HFFc6 (cell line): ENCODE measurements at regions not wholly inside any gene's neighbourhood (a gene's known extent, or its start where the extent isn't known, plus 50 kb on each side); places are given as distances from the start of the nearest gene placed in this dataset.

Experiments used
- DNase-seq: peaks from one replicate; pipeline ENCODE4 v3.0.0-alpha.2; 2018
- H3K27ac Mint-ChIP-seq: 2 replicates; pipeline ENCODE4 v1.8.0; 2020; ENCODE audit warnings: mild to moderate bottlenecking, mixed read lengths
- H3K27me3 Mint-ChIP-seq: 2 replicates; pipeline ENCODE4 v1.8.0; 2021; ENCODE audit warnings: mild to moderate bottlenecking, moderate library complexity, mixed read lengths; ENCODE audit not compliant: insufficient read depth
- H3K36me3 Mint-ChIP-seq: 2 replicates; pipeline ENCODE4 v1.8.0; 2021; ENCODE audit warnings: low read depth, mixed read lengths
- H3K4me1 Mint-ChIP-seq: 2 replicates; pipeline ENCODE4 v1.8.0; 2020; ENCODE audit warnings: low read depth, mixed read lengths
- H3K4me3 Mint-ChIP-seq: 2 replicates; pipeline ENCODE4 v1.8.0; 2020; ENCODE audit warnings: mild to moderate bottlenecking, moderate library complexity, mixed read lengths
- H3K9me3 Mint-ChIP-seq: 2 replicates; pipeline ENCODE4 v1.8.0; 2020; ENCODE audit warnings: mild to moderate bottlenecking, mixed read lengths
- CTCF ChIP-seq: fragments of 200-600 bp; sonication (generic); IDR thresholded peaks from 2 replicates; pipeline ENCODE4 v1.5.0; 2021; ENCODE audit warnings: antibody characterized with exemption, mild to moderate bottlenecking

DNA sequence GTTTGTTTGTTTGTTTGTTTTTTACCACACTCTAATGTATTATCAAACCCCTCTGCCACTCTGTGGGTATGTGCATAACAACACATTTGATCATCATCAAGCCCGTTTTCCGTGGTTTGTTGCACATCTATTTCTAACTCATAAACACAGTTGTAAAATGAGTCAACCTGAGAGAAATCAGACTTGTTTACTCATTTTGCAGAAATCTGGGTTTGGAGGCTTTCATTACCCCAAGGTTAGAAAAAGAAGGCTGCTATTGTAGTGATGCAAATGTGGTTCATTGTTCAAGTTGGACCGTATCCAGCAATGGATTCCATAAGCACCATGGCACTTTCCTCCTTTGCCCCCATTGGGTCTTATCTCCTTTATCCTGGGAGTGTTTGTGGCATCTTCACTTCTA is 353.2 kb upstream of the SOX2 start:
- Mint-ChIP-seq H3K9me3 (peaks cover 48% of the 10 kb centered on the region), H3K36me3 (peaks cover 11% of the 10 kb centered on the region; the same call in 1 of the 2 replicates), H3K27ac (no peak overlapping the region), H3K27me3 (no peaks in the 10 kb centered on the region; the same call in 1 of the 2 replicates), H3K4me1 (no peaks in the 10 kb centered on the region), H3K4me3 (no peak overlapping the region)
- no peak for TF ChIP-seq CTCF
- DNase-seq, result no peak

- no peaks in the 10 kb centered on the region; the same call in 1 of the 2 replicates for H3K27me3 Mint-ChIP-seq
- DNase-seq, result no peak
- H3K4me1 Mint-ChIP-seq, result no peaks in the 10 kb centered on the region
- H3K27ac Mint-ChIP-seq, result no peak overlapping the region
- no peak overlapping the region for H3K4me3 Mint-ChIP-seq
- H3K36me3 Mint-ChIP-seq, result peaks cover 11% of the 10 kb centered on the region; the same call in 1 of the 2 replicates
- peaks cover 45% of the 10 kb centered on the region for H3K9me3 Mint-ChIP-seq
- no peak for TF ChIP-seq CTCF
Observed at GRCh38 chr3:181358060-181358459, 353.7 kb upstream of the SOX2 start.

DNA sequence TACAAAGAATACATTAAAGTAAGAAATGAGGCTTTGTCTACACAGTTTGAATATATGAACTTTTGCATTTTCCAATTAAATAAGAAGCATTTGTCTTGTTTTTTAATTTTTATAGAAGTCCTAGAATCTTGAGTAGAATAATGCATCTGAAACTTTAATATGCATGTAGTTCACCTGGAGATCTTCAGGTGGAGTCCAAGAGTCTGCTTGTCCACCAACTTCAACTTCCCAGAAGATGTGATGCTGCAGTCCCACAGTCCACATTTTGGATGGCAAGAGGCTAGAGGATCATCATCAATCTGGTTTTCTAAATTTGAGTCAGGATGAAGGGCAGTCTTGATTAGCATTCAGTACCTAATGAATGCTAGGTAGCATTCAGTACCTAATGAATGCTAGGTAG is 357.6 kb upstream of the SOX2 start:
- no peaks in the 10 kb centered on the region; the same call in 1 of the 2 replicates for H3K36me3 Mint-ChIP-seq
- H3K4me3 Mint-ChIP-seq, result no peak overlapping the region
- peaks cover 34% of the 10 kb centered on the region for H3K9me3 Mint-ChIP-seq
- H3K27me3 Mint-ChIP-seq, result no peaks in the 10 kb centered on the region; the same call in none of the 2 replicates
- H3K4me1 Mint-ChIP-seq, result no peaks in the 10 kb centered on the region
- H3K27ac Mint-ChIP-seq, result no peak overlapping the region
- no peak for DNase-seq
- no peak for TF ChIP-seq CTCF

DNA sequence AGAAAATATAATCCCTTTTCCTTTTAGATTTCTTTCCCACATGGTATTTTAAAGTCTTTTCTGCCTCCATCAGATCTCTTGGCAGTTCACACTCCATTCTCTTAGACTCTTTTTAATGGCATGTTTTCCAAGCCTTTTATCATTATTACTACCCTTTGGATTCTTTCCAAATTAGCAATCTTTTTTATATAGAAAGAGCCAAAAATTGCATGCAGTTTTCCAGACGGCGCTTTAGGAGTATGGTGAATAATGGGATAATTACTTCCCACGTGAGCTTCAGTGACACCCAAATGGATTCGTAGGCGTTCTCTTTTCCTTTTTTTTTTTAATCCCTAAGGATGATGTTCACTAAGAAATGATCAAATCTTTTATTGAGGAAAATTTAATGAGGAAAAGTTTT is 354.8 kb upstream of the DNAJC19 start:
- Mint-ChIP-seq H3K27me3 (no peaks in the 10 kb centered on the region), H3K4me3 (no peak overlapping the region), H3K36me3 (peaks cover 5% of the 10 kb centered on the region; the same call in 1 of the 2 replicates), H3K4me1 (no peaks in the 10 kb centered on the region), H3K27ac (no peak overlapping the region), H3K9me3 (peaks cover 45% of the 10 kb centered on the region)
- TF ChIP-seq CTCF, result no peak
- no peak for DNase-seq

DNA sequence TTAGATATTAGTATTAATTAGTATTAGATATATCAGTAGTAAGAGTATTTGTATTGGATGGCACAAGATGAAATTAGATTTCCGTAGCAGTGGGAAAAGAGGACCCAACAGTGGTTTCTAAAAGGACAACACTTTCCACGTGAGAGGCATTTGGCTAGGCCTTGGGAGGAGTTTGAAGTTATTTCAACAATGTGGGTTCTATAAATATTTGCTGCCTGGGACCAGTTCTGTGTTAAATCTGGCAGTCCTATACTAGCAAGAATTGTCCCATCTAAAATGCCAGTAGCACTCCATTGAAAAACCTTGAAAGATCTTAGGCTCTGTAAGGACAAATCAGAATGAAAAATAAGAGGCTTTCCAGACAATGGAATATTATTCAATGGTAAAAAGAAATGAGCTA is 347.1 kb upstream of the DNAJC19 start:
- Mint-ChIP-seq H3K9me3 (peaks cover 16% of the 10 kb centered on the region), H3K27me3 (no peaks in the 10 kb centered on the region), H3K4me1 (no peaks in the 10 kb centered on the region), H3K36me3 (no peaks in the 10 kb centered on the region), H3K4me3 (no peak overlapping the region), H3K27ac (no peak overlapping the region)
- DNase-seq, result no peak
- no peak for TF ChIP-seq CTCF

GRCh38 chr3:181333394-181333793 is 343.9 kb upstream of the DNAJC19 start:
- DNase-seq, result no peak
- Mint-ChIP-seq H3K4me3 (no peak overlapping the region), H3K27me3 (no peaks in the 10 kb centered on the region), H3K4me1 (no peaks in the 10 kb centered on the region), H3K36me3 (no peaks in the 10 kb centered on the region), H3K27ac (no peak overlapping the region), H3K9me3 (peaks cover 11% of the 10 kb centered on the region)
- no peak for TF ChIP-seq CTCF
